ENCODE measurements at regions not wholly inside any gene's neighbourhood (a gene's known extent, or its start where the extent isn't known, plus 50 kb on each side); places are given as distances from the start of the nearest gene placed in this dataset.

- DNase-seq: no peak
Measured at GRCh38 chr16:82404586-82405315, 222.0 kb upstream of the CDH13 start.

GRCh38 chr16:82402665-82403218 lies 224.0 kb upstream of the CDH13 start:
- no peak for DNase-seq

GRCh38 chr16:82400046-82400445 lies 226.7 kb upstream of the CDH13 start:
- no peak for DNase-seq

GRCh38 chr16:82396509-82396908 lies 226.5 kb upstream of the MPHOSPH6 start:
- DNase-seq: no peak

GRCh38 chr16:82395212-82395611 lies 225.2 kb upstream of the MPHOSPH6 start:
- DNase-seq: no peak

- DNase-seq: no peak
Measured at GRCh38 chr16:82391690-82392089, 221.7 kb upstream of the MPHOSPH6 start.

- no peak for DNase-seq
Measured at GRCh38 chr16:82389956-82390650, 220.1 kb upstream of the MPHOSPH6 start.

- DNase-seq: no peak
Measured at GRCh38 chr16:82386761-82387160, 216.7 kb upstream of the MPHOSPH6 start.

- DNase-seq: no peak
Measured at GRCh38 chr16:82384949-82385348, 214.9 kb upstream of the MPHOSPH6 start.

- no peak for DNase-seq
Measured at GRCh38 chr16:82384017-82384416, 214.0 kb upstream of the MPHOSPH6 start.

GRCh38 chr16:82382521-82382920 lies 212.5 kb upstream of the MPHOSPH6 start:
- no peak for DNase-seq

- peak; percentile 16 for DNase-seq
Measured at GRCh38 chr16:82379551-82379950, 209.5 kb upstream of the MPHOSPH6 start.

- DNase-seq: no peak
Measured at GRCh38 chr16:82373976-82374375, 204.0 kb upstream of the MPHOSPH6 start.

GRCh38 chr16:82370282-82370681 lies 200.3 kb upstream of the MPHOSPH6 start:
- DNase-seq: no peak

GRCh38 chr16:82368041-82368440 lies 198.0 kb upstream of the MPHOSPH6 start:
- peak; percentile 3 for DNase-seq

- no peak for DNase-seq
Measured at GRCh38 chr16:82366462-82366861, 196.4 kb upstream of the MPHOSPH6 start.

GRCh38 chr16:82364690-82365089 lies 194.7 kb upstream of the MPHOSPH6 start:
- no peak for DNase-seq

GRCh38 chr16:82363026-82363816 lies 193.2 kb upstream of the MPHOSPH6 start:
- no peak for DNase-seq

GRCh38 chr16:82361885-82362284 lies 191.9 kb upstream of the MPHOSPH6 start:
- no peak for DNase-seq

- DNase-seq: no peak
Measured at GRCh38 chr16:82360024-82360783, 190.2 kb upstream of the MPHOSPH6 start.

- no peak for DNase-seq
Measured at GRCh38 chr16:82358606-82359221, 188.7 kb upstream of the MPHOSPH6 start.

GRCh38 chr16:82358161-82358560 lies 188.1 kb upstream of the MPHOSPH6 start:
- DNase-seq: no peak

All from NCI-H82 (cell line).